ENCODE measurements at regions not wholly inside any gene's neighbourhood (a gene's known extent, or its start where the extent isn't known, plus 50 kb on each side); places are given as distances from the start of the nearest gene placed in this dataset.

- H3K4me1 ChIP-seq (ENCODE audit: control insufficient read depth, insufficient read depth, low read length) = no peaks in the 10 kb centered on the region
- no peaks in the 10 kb centered on the region for H3K36me3 ChIP-seq (ENCODE audit: control insufficient read depth, insufficient read depth, low read length)
- TF ChIP-seq TCF7L2 (IDR thresholded peaks at IDR 0.05; ENCODE audit: low read depth, low read length) (no peak), POLR2AphosphoS5 (IDR thresholded peaks at IDR 0.05; ENCODE audit: low read depth, low read length) (no peak), SIN3A (IDR thresholded peaks at IDR 0.05; ENCODE audit: borderline replicate concordance, insufficient read depth, low read depth, low read length) (no peak)
- TF ChIP-seq, protein P1, sequence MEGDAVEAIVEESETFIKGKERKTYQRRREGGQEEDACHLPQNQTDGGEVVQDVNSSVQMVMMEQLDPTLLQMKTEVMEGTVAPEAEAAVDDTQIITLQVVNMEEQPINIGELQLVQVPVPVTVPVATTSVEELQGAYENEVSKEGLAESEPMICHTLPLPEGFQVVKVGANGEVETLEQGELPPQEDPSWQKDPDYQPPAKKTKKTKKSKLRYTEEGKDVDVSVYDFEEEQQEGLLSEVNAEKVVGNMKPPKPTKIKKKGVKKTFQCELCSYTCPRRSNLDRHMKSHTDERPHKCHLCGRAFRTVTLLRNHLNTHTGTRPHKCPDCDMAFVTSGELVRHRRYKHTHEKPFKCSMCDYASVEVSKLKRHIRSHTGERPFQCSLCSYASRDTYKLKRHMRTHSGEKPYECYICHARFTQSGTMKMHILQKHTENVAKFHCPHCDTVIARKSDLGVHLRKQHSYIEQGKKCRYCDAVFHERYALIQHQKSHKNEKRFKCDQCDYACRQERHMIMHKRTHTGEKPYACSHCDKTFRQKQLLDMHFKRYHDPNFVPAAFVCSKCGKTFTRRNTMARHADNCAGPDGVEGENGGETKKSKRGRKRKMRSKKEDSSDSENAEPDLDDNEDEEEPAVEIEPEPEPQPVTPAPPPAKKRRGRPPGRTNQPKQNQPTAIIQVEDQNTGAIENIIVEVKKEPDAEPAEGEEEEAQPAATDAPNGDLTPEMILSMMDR (IDR thresholded peaks at IDR 0.05) = no peak
- TF ChIP-seq, protein P2, sequence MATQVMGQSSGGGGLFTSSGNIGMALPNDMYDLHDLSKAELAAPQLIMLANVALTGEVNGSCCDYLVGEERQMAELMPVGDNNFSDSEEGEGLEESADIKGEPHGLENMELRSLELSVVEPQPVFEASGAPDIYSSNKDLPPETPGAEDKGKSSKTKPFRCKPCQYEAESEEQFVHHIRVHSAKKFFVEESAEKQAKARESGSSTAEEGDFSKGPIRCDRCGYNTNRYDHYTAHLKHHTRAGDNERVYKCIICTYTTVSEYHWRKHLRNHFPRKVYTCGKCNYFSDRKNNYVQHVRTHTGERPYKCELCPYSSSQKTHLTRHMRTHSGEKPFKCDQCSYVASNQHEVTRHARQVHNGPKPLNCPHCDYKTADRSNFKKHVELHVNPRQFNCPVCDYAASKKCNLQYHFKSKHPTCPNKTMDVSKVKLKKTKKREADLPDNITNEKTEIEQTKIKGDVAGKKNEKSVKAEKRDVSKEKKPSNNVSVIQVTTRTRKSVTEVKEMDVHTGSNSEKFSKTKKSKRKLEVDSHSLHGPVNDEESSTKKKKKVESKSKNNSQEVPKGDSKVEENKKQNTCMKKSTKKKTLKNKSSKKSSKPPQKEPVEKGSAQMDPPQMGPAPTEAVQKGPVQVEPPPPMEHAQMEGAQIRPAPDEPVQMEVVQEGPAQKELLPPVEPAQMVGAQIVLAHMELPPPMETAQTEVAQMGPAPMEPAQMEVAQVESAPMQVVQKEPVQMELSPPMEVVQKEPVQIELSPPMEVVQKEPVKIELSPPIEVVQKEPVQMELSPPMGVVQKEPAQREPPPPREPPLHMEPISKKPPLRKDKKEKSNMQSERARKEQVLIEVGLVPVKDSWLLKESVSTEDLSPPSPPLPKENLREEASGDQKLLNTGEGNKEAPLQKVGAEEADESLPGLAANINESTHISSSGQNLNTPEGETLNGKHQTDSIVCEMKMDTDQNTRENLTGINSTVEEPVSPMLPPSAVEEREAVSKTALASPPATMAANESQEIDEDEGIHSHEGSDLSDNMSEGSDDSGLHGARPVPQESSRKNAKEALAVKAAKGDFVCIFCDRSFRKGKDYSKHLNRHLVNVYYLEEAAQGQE (IDR thresholded peaks at IDR 0.05; ENCODE audit: insufficient read depth in 1 of 2, low read depth in 2 of 2, low read length in 1 of 2) = no peak
- BruUV-seq (replicated peaks) = no TSS peak
- H3K9me3 ChIP-seq (ENCODE audit: control insufficient read depth, insufficient read depth, low read depth, low read length) = no peaks in the 10 kb centered on the region
- CTCF ChIA-PET = no interaction called here
- no peak overlapping the region for H3K27ac ChIP-seq (ENCODE audit: low read length)
- POLR2A ChIA-PET = no interaction called here
- intact Hi-C loops (cut with micrococcal nuclease; ENCODE audit: unreplicated experiment) (no loop called here), in situ Hi-C loops (cut with HindIII; ENCODE audit: low pct_unique_long_range_greater_than_20kb, low sequenced_read_pairs) (no loop called here)
- DNase-seq (ENCODE audit: low read depth, low spot score) = no peak
- H3K4me3 ChIP-seq (ENCODE audit: low read depth in 2 of 2, low read length in 2 of 2) = no peak overlapping the region
- no peaks in the 10 kb centered on the region for H3K27me3 ChIP-seq (ENCODE audit: control insufficient read depth, insufficient read depth, low read length)
- no peak for ATAC-seq
These were observed 50.5 kb upstream of the PCAT7 start for GRCh38 chr9:94504358-94504757.
